ENCODE measurements at regions not wholly inside any gene's neighbourhood (a gene's known extent, or its start where the extent isn't known, plus 50 kb on each side); places are given as distances from the start of the nearest gene placed in this dataset.

- TF ChIP-seq, protein P1, sequence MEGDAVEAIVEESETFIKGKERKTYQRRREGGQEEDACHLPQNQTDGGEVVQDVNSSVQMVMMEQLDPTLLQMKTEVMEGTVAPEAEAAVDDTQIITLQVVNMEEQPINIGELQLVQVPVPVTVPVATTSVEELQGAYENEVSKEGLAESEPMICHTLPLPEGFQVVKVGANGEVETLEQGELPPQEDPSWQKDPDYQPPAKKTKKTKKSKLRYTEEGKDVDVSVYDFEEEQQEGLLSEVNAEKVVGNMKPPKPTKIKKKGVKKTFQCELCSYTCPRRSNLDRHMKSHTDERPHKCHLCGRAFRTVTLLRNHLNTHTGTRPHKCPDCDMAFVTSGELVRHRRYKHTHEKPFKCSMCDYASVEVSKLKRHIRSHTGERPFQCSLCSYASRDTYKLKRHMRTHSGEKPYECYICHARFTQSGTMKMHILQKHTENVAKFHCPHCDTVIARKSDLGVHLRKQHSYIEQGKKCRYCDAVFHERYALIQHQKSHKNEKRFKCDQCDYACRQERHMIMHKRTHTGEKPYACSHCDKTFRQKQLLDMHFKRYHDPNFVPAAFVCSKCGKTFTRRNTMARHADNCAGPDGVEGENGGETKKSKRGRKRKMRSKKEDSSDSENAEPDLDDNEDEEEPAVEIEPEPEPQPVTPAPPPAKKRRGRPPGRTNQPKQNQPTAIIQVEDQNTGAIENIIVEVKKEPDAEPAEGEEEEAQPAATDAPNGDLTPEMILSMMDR (conservative IDR thresholded peaks at IDR 0.05), result no peak
- TF ChIP-seq EZH2 (IDR thresholded peaks at IDR 0.05; ENCODE audit: low read depth), result no peak
These were observed 94.7 kb upstream of the TNRC6C start for GRCh38 chr17:77863814-77864161.
